Stimulated activated naive CD8-positive, alpha-beta T cell treated with anti-CD3 and anti-CD28 coated beads, Interleukin-15, Interleukin-2, amounts not matched to agents 100 ng/mL and 50 ng/mL, for 24 hours (primary cell): ENCODE measurements at regions not wholly inside any gene's neighbourhood (a gene's known extent, or its start where the extent isn't known, plus 50 kb on each side); places are given as distances from the start of the nearest gene placed in this dataset.
A peak's percentile ranks its signal among the peaks of the same experiment; 100 is the strongest.
"Not testable (repeated sequence)": the region's sequence is repeated elsewhere in the genome, so short reads cannot be mapped to it uniquely, and the experiment has no call there.

Source experiments
- H3K27ac Mint-ChIP-seq: one replicate; pipeline ENCODE4 v1.8.0; 2021; ENCODE audit warnings: mild to moderate bottlenecking, mixed read lengths
- H3K27me3 Mint-ChIP-seq: one replicate; pipeline ENCODE4 v1.8.0; 2021; ENCODE audit warnings: mixed read lengths
- H3K36me3 Mint-ChIP-seq: one replicate; pipeline ENCODE4 v1.8.0; 2021; ENCODE audit warnings: low read depth, mixed read lengths
- H3K4me1 Mint-ChIP-seq: one replicate; pipeline ENCODE4 v1.8.0; 2021; ENCODE audit warnings: low read depth, mixed read lengths
- H3K4me3 Mint-ChIP-seq: one replicate; pipeline ENCODE4 v1.8.0; 2021; ENCODE audit warnings: mild to moderate bottlenecking, mixed read lengths
- H3K9me3 Mint-ChIP-seq: one replicate; pipeline ENCODE4 v1.8.0; 2021; ENCODE audit warnings: mixed read lengths

GRCh38 chr13:84136582-84136981 is 254.3 kb upstream of the SLITRK1 start:
- Mint-ChIP-seq H3K27me3 (no peaks in the 10 kb centered on the region), H3K4me3 (peak overlapping the region; percentile 24), H3K36me3 (no peaks in the 10 kb centered on the region), H3K9me3 (no peaks in the 10 kb centered on the region), H3K4me1 (peaks cover 21% of the 10 kb centered on the region), H3K27ac (peak overlapping the region; percentile 55)

DNA sequence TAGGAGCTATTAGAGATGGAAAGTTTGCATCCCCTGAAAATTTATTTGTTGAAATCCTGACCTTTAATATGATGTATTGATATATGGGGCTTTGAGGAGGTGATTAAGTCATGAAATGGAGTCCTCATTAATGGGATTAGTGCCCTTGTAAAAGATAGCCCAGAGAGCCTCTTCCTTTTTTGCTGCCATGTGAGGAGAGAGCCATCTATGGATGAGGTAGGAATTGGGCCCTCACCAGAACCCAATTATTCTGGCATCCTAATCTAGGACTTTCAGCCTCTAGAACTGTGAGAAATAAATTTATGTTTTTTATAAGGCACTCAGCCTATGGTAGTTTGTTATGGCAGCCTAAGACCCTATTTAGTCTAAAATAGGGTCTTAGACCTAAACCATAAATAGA is 250.2 kb upstream of the SLITRK1 start:
- Mint-ChIP-seq H3K27me3 (no peaks in the 10 kb centered on the region), H3K9me3 (no peaks in the 10 kb centered on the region), H3K4me3 (no peak overlapping the region), H3K4me1 (peaks cover 16% of the 10 kb centered on the region), H3K27ac (no peak overlapping the region), H3K36me3 (no peaks in the 10 kb centered on the region)

- Mint-ChIP-seq H3K27me3 (no peaks in the 10 kb centered on the region), H3K4me3 (no peak overlapping the region), H3K36me3 (no peaks in the 10 kb centered on the region)
These were observed 249.0 kb upstream of the SLITRK1 start for GRCh38 chr13:84131249-84131648.

DNA sequence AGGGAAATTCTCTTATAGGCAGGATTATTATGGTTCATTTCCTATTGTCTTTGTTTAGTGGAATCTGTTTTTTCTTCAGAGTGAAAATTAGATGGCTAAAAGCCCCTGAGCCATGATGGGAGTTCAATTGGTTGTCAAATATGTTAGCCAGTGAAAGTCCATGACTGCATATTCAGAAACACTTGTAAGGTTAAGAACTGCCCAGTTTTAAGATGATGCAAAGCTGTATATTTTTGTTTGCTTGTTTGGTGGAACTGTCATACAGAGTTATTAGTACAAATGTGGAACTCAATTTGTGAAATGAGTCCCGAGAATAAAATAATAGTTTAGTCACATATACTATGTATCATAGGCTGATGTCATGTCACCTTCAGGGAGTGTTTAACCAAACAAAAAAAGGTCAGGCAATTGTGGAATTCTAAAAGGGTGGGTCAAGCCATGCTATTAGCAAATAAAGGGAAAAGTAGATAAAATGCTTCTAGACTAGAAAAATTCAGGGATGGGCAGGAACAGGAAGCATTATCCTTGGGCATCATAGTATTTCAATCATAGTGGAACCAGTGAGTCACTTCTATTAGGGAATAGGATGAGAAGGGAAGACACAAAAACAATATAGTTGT is 248.3 kb upstream of the SLITRK1 start:
- H3K4me1 Mint-ChIP-seq = no peaks in the 10 kb centered on the region
- H3K36me3 Mint-ChIP-seq = no peaks in the 10 kb centered on the region
- no peak overlapping the region for H3K27ac Mint-ChIP-seq
- no peaks in the 10 kb centered on the region for H3K27me3 Mint-ChIP-seq
- H3K4me3 Mint-ChIP-seq = no peak overlapping the region
- no peaks in the 10 kb centered on the region for H3K9me3 Mint-ChIP-seq

More at GRCh38 chr13:84131249-84131648, 249.0 kb upstream of the SLITRK1 start:
- Mint-ChIP-seq H3K9me3 (no peaks in the 10 kb centered on the region), H3K4me1 (peaks cover 4% of the 10 kb centered on the region), H3K27ac (no peak overlapping the region)

GRCh38 chr13:84129966-84130365 is 247.7 kb upstream of the SLITRK1 start:
- Mint-ChIP-seq H3K4me3 (no peak overlapping the region), H3K27ac (no peak overlapping the region), H3K36me3 (no peaks in the 10 kb centered on the region), H3K27me3 (no peaks in the 10 kb centered on the region), H3K4me1 (no peaks in the 10 kb centered on the region), H3K9me3 (no peaks in the 10 kb centered on the region)

- H3K4me1 Mint-ChIP-seq = no peaks in the 10 kb centered on the region
- no peak overlapping the region for H3K27ac Mint-ChIP-seq
- no peaks in the 10 kb centered on the region for H3K27me3 Mint-ChIP-seq
- H3K4me3 Mint-ChIP-seq = no peak overlapping the region
- no peaks in the 10 kb centered on the region for H3K9me3 Mint-ChIP-seq
- no peaks in the 10 kb centered on the region for H3K36me3 Mint-ChIP-seq
These were observed 245.4 kb upstream of the SLITRK1 start for GRCh38 chr13:84127597-84128128.

DNA sequence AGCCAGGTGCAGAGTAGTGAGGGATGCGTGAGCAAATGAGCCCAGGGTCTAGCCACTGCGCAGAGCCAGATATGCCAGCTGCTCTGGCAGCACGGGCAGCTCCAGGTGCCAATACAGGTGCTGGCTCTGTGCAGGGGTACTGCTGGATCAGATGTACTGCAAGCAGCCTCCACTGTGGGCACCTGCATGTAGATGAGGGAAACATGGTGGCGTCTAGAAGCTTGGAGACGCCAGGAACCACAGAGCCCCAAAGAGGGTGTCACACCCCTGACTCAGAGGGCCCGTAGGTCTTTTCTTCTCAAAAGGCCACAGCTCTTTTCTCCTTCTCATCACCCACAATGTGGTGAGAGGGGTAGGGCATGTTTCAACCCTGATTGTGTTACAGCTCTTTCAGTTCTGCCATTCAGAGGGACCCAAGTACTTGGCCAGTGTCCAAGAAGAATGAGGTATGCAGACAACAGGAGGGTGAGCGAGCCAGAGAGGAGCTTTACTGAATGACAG is 244.4 kb upstream of the SLITRK1 start:
- H3K4me3 Mint-ChIP-seq = no peak overlapping the region
- no peaks in the 10 kb centered on the region for H3K27me3 Mint-ChIP-seq
- no peak overlapping the region for H3K27ac Mint-ChIP-seq
- no peaks in the 10 kb centered on the region for H3K4me1 Mint-ChIP-seq
- H3K9me3 Mint-ChIP-seq = no peaks in the 10 kb centered on the region
- no peaks in the 10 kb centered on the region for H3K36me3 Mint-ChIP-seq

DNA sequence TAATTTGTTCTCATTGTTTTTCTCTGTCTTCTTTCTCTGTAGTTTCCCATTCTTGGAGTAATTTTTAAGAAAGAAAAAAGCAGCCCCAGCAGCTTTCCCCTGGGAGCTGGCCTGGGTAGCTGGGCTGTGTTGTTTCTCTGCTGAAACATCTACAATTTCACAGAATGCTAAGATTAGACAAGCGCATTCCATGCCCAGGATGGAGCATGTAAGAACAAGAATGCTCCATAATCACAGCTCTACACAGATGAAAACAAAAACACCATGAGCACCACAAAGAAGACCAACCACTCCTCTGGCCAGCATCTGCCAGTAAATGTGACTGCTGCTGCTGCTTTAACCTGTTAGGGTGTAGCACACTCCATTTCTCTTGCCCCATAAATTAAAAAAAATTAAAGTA is 239.2 kb upstream of the SLITRK1 start:
- no peaks in the 10 kb centered on the region for H3K4me1 Mint-ChIP-seq
- H3K9me3 Mint-ChIP-seq = no peaks in the 10 kb centered on the region
- H3K27me3 Mint-ChIP-seq = no peaks in the 10 kb centered on the region
- H3K4me3 Mint-ChIP-seq = no peak overlapping the region
- no peak overlapping the region for H3K27ac Mint-ChIP-seq
- H3K36me3 Mint-ChIP-seq = no peaks in the 10 kb centered on the region

DNA sequence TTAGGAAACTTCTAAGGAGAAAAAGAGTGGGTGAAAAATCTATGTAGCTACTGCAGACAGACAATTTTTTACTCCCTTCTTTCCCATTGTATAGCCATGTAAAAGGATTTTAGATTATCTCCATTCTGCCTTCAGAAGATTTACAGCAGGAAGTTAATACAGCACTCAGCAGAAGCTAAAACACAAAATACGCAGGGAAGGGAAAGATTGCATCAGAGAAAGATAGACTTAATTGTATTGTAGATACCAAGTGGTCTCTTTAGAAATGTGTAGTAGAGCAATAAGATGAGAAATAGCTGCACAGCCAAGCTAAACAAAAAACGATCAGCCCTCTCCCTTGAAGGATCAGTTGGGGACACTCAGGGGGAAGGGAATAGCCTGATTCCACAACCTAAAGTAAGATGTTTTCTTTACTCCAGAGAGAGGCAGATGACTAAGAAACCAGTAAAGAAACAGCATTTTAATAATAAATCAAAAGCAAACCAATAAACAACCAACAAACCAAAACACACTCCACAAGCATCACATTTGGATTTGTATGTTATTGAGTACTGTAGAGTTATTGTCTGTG is 236.7 kb upstream of the SLITRK1 start:
- no peaks in the 10 kb centered on the region for H3K4me1 Mint-ChIP-seq
- no peak overlapping the region for H3K4me3 Mint-ChIP-seq
- no peaks in the 10 kb centered on the region for H3K36me3 Mint-ChIP-seq
- H3K9me3 Mint-ChIP-seq = no peaks in the 10 kb centered on the region
- H3K27ac Mint-ChIP-seq = no peak overlapping the region
- H3K27me3 Mint-ChIP-seq = no peaks in the 10 kb centered on the region

DNA sequence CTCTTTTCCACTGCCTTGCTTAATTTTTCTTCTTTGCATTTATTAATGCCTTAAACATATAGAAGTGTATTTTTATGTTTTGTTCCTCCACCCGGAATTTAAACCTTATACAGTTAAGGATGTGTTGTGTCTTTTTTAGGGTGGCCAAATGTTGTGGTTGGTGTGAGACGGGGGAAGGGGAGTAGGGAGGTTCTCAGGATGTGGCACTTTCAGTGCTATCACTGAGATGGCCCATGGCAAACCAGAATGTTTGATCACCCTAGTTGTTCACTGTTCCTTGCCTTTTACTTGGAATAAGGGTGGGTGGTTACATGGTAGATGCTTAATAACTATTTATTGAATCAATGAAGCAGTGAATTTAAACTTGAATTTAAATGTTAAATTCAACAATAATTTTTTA is 216.0 kb upstream of the SLITRK1 start:
- no peak overlapping the region for H3K4me3 Mint-ChIP-seq
- no peaks in the 10 kb centered on the region for H3K27me3 Mint-ChIP-seq
- no peaks in the 10 kb centered on the region for H3K4me1 Mint-ChIP-seq
- H3K27ac Mint-ChIP-seq = no peak overlapping the region
- no peaks in the 10 kb centered on the region for H3K36me3 Mint-ChIP-seq
- no peaks in the 10 kb centered on the region for H3K9me3 Mint-ChIP-seq

DNA sequence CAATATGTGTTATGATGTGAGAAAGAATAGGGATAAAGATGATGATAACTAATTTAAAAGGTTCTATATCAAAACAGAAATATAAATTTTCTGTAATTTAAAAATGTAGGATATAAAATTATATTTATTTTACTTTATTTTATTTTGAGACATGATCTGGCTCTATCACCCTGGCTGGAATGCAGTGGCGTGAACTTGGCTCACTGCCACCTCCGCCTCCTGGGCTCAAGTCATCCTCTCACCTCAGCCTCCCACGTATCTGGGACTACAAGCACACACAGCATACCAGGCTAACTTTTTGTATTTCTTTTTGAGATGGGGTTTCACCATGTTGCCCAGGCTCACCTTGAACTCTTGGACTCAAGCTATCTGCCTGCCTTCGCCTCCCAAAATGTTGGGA is 214.9 kb upstream of the SLITRK1 start:
- no peak overlapping the region for H3K4me3 Mint-ChIP-seq
- H3K27me3 Mint-ChIP-seq = no peaks in the 10 kb centered on the region
- no peak overlapping the region for H3K27ac Mint-ChIP-seq
- H3K4me1 Mint-ChIP-seq = no peaks in the 10 kb centered on the region
- no peaks in the 10 kb centered on the region for H3K9me3 Mint-ChIP-seq
- H3K36me3 Mint-ChIP-seq = no peaks in the 10 kb centered on the region

DNA sequence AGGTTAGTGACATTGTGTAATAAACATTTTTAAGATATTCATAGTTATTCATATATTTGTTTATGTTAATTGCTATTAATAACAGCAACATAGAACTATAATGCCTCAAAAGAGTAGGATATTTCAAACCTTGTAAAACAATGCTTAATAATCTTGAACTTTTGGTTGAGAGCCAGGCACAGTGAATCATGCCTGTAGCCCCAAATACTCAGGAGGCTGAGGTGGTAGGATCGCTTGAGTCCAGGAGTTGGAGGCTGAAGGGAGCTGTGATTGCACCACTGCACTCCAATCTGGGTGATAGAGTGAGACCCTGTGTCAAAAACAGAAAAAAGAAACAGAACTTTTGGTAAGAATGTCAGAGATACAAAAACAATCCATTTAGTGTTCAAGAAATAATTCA is 213.9 kb upstream of the SLITRK1 start:
- H3K4me3 Mint-ChIP-seq = no peak overlapping the region
- H3K36me3 Mint-ChIP-seq = no peaks in the 10 kb centered on the region
- no peaks in the 10 kb centered on the region for H3K9me3 Mint-ChIP-seq
- H3K4me1 Mint-ChIP-seq = no peaks in the 10 kb centered on the region
- H3K27ac Mint-ChIP-seq = no peak overlapping the region
- H3K27me3 Mint-ChIP-seq = no peaks in the 10 kb centered on the region

GRCh38 chr13:84088996-84089395 is 206.7 kb upstream of the SLITRK1 start:
- no peak overlapping the region for H3K27ac Mint-ChIP-seq
- no peaks in the 10 kb centered on the region for H3K4me1 Mint-ChIP-seq
- no peaks in the 10 kb centered on the region for H3K27me3 Mint-ChIP-seq
- H3K4me3 Mint-ChIP-seq = no peak overlapping the region
- no peaks in the 10 kb centered on the region for H3K9me3 Mint-ChIP-seq
- H3K36me3 Mint-ChIP-seq = no peaks in the 10 kb centered on the region

DNA sequence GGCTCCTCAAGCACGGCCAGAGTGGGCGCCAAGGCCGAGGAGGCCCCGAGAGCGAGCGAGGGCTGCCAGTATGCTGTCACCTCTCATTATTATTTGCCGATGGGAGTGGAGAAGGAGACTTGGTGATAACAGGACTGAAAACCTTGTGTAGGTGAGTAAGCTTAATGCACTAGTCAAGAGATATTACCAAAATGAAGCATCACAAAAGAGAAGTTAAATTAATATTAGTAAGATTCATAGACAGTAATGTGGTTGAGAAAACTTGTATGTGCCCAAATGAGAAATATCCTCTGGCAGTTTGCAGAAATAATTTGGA is 204.5 kb upstream of the SLITRK1 start:
- H3K27ac Mint-ChIP-seq = no peak overlapping the region
- no peaks in the 10 kb centered on the region for H3K27me3 Mint-ChIP-seq
- H3K4me1 Mint-ChIP-seq = no peaks in the 10 kb centered on the region
- no peaks in the 10 kb centered on the region for H3K36me3 Mint-ChIP-seq
- H3K9me3 Mint-ChIP-seq = no peaks in the 10 kb centered on the region
- H3K4me3 Mint-ChIP-seq = no peak overlapping the region

DNA sequence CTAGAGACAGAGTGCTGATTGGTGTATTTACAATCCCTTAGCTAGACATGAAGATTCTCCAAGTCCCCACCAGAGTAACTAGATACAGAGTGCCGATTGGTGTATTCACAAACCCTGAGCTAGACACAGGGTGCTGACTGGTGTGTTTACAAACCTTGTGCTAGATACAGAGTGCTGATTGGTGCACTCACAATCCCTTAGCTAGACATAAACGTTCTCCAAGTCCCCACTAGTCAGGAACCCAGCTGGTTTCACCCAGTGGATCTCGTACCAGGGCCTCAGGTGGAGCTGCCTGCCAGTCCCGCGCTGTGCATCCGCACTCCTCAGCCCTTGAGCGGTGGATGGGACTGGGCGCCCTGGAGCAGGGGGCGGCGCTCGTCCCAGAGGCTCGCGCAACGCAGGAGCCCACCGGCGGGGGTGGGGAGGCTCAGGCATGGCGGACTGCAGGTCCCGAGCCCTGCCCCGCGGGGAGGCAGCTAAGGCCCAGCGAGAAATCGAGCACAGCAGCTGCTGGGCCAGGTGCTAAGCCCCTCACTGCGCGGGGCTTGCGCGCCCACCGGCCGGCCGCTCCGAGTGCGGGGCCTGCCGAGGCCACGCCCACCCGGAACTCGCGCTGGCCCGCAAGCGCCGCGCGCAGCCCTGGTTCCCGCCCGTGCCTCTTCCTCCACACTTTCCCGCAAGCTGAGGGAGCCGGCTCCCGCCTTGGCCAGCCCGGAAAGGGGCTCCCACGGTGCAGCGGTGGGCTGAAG is 204.0 kb upstream of the SLITRK1 start:
- H3K27ac Mint-ChIP-seq, H3K4me3 Mint-ChIP-seq: not testable (repeated sequence)

More for the DNA sequence above, 204.0 kb upstream of the SLITRK1 start:
- not testable (repeated sequence) for H3K9me3 Mint-ChIP-seq, H3K27me3 Mint-ChIP-seq, H3K36me3 Mint-ChIP-seq, H3K4me1 Mint-ChIP-seq
